GM12891 (cell line): ENCODE measurements at regions not wholly inside any gene's neighbourhood (a gene's known extent, or its start where the extent isn't known, plus 50 kb on each side); places are given as distances from the start of the nearest gene placed in this dataset.

ENCODE experiments used
- PAX5 ChIP-seq: IDR thresholded peaks from 2 replicates; pipeline ENCODE4 v1.6.1; 2011; ENCODE audit warnings: low read length, moderate library complexity, mild to moderate bottlenecking; ENCODE audit not compliant: insufficient read depth, severe bottlenecking
- POLR2A ChIP-seq: IDR thresholded peaks from 2 replicates; pipeline ENCODE4 v1.6.1; 2011; ENCODE audit warnings: low read depth, low read length, control low read depth
- POLR2AphosphoS5 ChIP-seq: IDR thresholded peaks from 2 replicates; pipeline ENCODE4 v1.6.1; 2011; ENCODE audit warnings: low read depth, low read length, control low read depth

GRCh38 chr15:93332168-93332553, 243.2 kb upstream of the RGMA start:
- TF ChIP-seq POLR2AphosphoS5 (no peak), PAX5 (no peak), POLR2A (no peak)
